GM03348 (cell line): ENCODE measurements at regions not wholly inside any gene's neighbourhood (a gene's known extent, or its start where the extent isn't known, plus 50 kb on each side); places are given as distances from the start of the nearest gene placed in this dataset.
"Not testable (repeated sequence)": the region's sequence is repeated elsewhere in the genome, so short reads cannot be mapped to it uniquely, and the experiment has no call there.

Experiments used
- DNase-seq: peaks from one replicate; pipeline ENCODE4 v3.0.0; 2012; ENCODE audit warnings: low spot score

GRCh38 chr2:195162194-195162593 lies 494.8 kb upstream of the SLC39A10 start:
- no peak for DNase-seq

GRCh38 chr2:195160963-195161362 lies 496.1 kb upstream of the SLC39A10 start:
- no peak for DNase-seq

- DNase-seq, result no peak
Observed at GRCh38 chr2:195151711-195152110, 505.3 kb upstream of the SLC39A10 start.

- no peak for DNase-seq
Observed at GRCh38 chr2:195150819-195151218, 506.2 kb upstream of the SLC39A10 start.

GRCh38 chr2:195148004-195148403 lies 509.0 kb upstream of the SLC39A10 start:
- no peak for DNase-seq

- no peak for DNase-seq
Observed at GRCh38 chr2:195146761-195147541, 510.1 kb upstream of the SLC39A10 start.

GRCh38 chr2:195138435-195138834 lies 518.6 kb upstream of the SLC39A10 start:
- DNase-seq, result no peak

GRCh38 chr2:195125889-195126288 lies 531.1 kb upstream of the SLC39A10 start:
- not testable (repeated sequence) for DNase-seq

- DNase-seq, result no peak
Observed at GRCh38 chr2:195124391-195125079, 532.5 kb upstream of the SLC39A10 start.

GRCh38 chr2:195122653-195123052 lies 534.4 kb upstream of the SLC39A10 start:
- DNase-seq, result no peak

GRCh38 chr2:195121341-195121740 lies 535.7 kb upstream of the SLC39A10 start:
- no peak for DNase-seq

- DNase-seq, result no peak
Observed at GRCh38 chr2:195119231-195119630, 537.8 kb upstream of the SLC39A10 start.

GRCh38 chr2:195118276-195118675 lies 538.8 kb upstream of the SLC39A10 start:
- no peak for DNase-seq

- no peak for DNase-seq
Observed at GRCh38 chr2:195117011-195117410, 540.0 kb upstream of the SLC39A10 start.

- no peak for DNase-seq
Observed at GRCh38 chr2:195115738-195116137, 541.3 kb upstream of the SLC39A10 start.

- no peak for DNase-seq
Observed at GRCh38 chr2:195108182-195108581, 548.8 kb upstream of the SLC39A10 start.

GRCh38 chr2:195106681-195107380 lies 550.2 kb upstream of the SLC39A10 start:
- no peak for DNase-seq

GRCh38 chr2:195105581-195105980 lies 551.4 kb upstream of the SLC39A10 start:
- no peak for DNase-seq

GRCh38 chr2:195094330-195094729 lies 562.7 kb upstream of the SLC39A10 start:
- DNase-seq, result no peak

GRCh38 chr2:195092341-195092740 lies 564.7 kb upstream of the SLC39A10 start:
- DNase-seq, result no peak

- DNase-seq, result not testable (repeated sequence)
Observed at GRCh38 chr2:195072806-195073205, 584.2 kb upstream of the SLC39A10 start.

GRCh38 chr2:195057001-195057400 lies 600.0 kb upstream of the SLC39A10 start:
- no peak for DNase-seq

GRCh38 chr2:195055996-195056395 lies 601.0 kb upstream of the SLC39A10 start:
- DNase-seq, result no peak
